NOMO-1 treated with dmso at 0.1 percent for 144 hours (cell line): ENCODE measurements at regions not wholly inside any gene's neighbourhood (a gene's known extent, or its start where the extent isn't known, plus 50 kb on each side); places are given as distances from the start of the nearest gene placed in this dataset.
A peak's percentile ranks its signal among the peaks of the same experiment; 100 is the strongest.
"Not testable (repeated sequence)": the region's sequence is repeated elsewhere in the genome, so short reads cannot be mapped to it uniquely, and the experiment has no call there.

Experiments used
- DNase-seq: peaks from one replicate; lab custom pipeline; 2025; ENCODE audit not compliant: unreplicated experiment; lab: John Stamatoyannopoulos, UW

DNA sequence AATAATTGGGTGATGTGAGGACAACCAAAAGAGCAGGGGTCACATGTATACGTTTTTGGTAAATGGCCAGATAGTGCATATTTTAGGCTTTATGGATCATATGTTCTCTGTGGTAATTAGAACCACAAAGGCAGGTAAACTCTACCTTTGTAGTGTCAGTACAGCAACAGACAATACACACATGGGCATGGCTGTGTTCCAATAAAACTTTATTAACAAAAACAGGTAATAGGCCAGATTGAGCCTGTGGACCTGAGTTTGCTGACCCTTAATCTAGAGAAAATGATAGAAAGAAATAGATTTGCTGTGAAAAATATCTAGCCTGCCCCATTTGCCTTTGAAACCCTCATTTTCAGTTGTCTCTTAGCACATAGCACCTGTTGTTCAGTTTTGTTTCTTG, 177.2 kb upstream of the CXCR4 start:
- no peak for DNase-seq

DNA sequence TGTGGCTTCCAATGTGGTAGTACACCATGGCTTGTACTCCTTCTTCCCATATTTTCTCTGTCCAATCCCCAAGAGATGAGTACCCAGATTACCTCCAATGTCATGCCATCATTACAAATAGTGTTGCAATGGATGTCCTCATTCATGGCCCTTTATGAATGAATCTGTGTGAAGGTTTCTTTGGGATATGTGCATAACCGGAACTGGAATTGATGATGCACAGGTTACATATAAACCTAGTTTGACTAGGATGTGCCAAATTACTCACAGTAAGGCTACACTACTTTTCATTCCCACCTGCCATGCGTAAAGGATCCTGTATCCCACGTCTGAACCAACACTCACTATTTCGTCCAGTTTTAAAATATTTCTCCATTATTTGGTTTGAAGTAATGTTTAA, 173.9 kb upstream of the CXCR4 start:
- no peak for DNase-seq

DNA sequence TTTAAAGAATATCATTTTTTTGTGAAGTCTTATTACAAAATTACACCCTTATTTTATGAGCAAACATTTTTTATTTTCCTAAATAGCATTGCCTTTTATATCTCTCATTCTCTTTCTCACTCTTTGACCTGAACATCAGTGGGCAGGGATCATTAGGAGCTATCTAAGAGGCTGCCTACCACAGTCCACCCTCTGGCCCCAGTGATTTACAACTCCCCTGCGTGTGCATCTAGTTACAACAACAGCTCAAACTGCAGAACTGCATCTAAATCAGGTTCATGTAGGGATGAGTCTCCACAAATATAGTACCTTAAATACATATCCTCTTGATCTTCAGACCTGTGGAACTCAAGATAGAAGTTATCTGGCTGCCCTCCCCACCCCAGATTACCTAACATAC, 172.4 kb upstream of the CXCR4 start:
- DNase-seq: no peak

DNA sequence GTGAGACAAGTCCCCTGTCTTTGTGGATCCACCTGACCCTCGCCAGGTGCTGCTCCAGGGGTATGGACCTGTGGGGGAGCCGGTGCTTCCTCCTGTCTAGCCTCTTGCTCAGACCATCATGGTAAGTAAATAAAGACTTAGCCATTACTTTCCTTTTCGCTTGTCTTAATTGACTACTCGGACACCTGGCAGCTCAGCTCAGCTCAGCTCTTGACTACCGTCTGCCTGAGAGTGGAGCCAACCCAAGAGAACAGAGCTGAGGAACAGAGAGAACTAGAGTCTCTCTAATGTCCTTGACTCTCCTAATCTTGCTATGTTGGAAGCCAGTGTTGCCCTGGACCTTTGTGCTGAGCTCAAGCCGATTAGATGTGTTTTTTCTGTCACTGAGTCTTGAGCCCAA, 170.3 kb upstream of the CXCR4 start:
- no peak for DNase-seq

DNA sequence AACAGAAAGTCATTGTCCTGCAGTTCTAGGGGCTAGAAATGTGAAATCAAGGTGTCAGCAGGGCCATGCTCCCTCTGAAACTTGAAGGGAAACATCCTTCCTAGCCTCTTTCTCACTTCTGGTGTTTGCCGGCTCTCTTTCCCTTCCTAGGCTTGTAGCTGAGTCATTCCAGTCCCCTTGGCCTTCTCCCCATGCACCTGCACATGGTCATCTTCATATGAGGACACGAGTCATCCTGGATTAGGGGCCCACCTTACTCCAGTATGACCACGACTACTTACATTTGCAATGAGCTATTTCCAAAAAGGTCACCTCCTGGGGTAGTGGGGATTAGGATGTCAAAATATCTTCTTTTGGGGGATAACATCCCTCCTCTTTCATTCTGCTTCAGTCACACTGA, 168.5 kb upstream of the CXCR4 start:
- no peak for DNase-seq

DNA sequence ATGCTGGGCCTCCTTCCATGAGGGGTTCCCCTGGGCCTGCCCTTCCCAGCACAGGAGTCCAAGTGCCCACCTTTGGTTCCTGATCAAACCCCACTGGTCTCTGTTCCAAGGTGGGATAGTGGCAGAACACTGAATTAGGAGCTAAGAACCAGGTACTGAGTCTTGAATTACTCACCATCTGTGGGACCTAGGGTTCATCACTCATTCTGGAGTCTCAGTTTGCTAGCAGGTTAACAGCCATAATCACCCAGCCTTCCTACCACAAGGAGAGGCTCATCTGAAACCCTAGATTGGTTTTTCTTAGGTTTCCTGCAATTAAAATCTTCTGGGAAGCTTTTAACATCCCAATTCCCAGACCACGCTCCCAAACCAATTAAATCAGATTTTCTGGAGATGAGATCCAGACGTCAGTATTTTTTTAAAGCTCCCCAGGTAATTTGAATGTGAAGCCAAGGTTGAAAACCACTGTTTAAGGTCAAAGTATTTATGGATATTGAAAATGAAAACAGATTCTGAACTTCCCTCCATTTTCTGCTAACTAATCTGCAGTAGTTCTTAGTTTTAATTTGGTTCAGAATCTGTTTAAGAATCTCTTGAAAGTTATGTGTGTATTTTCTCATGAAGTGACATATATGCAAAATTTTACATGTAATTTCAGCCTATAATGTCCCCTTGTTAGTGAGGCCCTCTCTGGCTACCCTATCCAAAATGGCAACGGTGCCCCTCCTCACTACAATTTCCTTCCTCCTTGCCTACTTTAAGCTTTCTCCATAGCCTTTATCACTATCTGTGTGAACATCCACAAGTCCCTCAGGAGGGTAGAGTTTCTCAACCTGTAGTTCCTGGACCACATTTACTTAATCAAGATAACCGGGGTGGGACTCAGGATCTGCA, 166.5 kb upstream of the CXCR4 start:
- DNase-seq: no peak

DNA sequence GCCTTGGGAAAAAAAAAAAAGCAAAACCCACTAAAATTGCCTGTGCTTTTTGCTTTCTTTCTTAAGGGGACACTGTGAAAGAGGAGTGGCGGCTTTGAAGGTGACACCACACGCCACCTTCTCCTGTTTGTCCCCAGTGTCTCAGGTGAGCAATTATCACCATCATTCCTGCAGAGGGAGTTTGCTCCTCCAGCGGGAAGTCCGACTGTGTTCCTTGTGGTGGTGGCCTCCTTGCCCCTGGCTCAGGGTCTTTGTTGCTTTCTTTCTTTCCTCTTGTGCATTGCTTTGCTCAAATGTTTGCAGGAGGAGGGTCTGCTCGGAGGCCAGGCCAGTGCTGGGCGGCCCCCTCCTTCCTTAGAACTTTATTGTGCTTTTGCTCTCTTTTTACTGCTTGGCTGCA, 164.3 kb upstream of the CXCR4 start:
- no peak for DNase-seq

DNA sequence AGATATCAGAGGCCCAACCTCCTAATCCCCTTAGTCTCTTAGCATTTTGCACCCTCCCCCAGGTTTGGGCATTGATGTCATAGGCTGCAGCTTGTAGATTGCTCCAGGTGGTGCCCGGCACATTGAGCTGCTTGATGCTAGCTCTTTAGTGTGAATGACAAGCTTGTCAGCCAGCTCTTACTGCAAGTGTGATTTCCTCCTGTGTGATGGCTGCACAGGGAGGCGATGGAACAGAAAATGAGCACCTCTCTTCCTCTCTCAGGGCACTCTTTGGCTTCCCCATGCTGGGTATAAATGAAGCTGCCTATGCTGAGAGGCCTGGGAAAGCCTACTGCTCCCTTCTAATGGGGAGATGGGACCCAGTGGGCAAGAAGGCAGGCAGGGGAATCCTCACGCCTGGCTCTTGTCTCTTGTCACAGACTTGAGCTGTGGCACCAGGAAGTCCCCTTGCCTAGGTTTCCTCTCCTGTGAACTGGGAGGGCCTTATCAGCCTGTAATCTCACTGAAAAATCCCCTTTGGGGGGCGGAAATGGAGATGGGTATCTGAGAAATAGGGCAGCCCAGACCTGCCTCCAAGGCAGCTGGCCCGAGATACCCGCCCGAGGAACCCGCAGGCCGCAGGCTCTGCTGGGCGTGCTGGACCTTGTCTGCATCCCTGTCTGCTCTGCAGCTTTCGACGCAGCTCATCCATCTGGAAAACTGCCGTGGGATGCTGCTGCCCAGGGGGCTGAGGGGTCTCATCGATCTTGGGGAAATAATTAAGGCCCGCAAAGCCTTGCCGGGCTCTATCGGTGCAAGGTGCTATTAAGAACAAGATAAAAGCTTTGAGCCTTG, 163.5 kb upstream of the CXCR4 start:
- DNase-seq: no peak

DNA sequence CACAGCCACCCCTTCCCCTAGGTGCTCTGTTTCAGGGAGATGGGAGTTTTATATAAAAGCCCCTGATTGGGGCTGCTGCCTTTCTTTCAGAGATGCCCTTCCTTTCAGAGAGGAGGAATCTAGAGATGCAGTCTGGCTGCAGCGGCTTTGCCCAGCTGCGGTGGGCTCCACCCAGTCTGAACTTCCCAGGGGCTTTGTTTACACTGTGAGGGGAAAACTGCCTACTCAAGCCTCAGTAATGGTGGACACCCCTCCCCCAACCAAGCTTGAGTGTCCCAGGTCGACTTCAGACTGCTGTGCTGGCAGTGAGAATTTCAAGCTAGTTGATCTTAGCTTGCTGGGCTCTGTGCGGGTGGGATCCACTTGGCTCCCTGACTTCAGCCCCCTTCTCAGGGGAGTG, 148.4 kb upstream of the CXCR4 start:
- DNase-seq: not testable (repeated sequence)

DNA sequence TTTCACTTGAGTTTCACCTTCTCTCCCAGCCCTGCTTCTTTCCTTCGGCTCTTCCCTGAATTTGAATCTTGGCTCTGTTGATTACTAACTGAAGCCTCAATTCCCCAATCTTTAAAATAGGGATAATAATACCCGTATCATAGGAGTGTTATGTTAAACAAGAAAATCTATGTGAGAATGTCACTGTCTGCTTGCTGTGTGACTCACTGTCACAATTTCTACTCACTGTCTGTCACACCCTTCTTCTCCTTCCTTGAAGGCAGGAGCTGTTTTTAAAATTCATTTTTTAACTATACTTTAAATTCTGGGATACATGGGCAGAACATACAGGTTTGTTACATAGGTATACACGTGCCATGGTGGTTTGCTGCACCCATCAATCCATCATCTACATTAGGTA, 141.6 kb upstream of the CXCR4 start:
- no peak for DNase-seq

DNA sequence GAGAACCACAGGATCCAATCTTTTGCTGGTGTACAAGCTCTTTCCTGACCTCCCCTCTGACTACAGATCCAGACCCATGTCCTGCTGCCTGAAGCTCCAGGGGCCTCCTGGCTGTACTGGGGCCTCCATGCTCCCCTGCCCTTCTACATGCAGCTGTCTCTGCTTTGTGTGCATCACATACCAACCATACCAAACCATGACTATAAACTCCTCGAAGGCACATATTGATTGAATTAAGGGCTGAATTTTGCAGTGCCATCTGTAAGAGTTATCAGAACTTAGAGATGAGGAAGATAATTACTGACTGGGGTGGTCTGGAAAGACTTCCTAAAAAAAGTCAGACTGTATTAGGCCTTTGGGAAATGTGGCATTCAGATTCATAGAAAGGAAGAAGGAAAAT, 139.9 kb upstream of the CXCR4 start:
- DNase-seq: no peak

DNA sequence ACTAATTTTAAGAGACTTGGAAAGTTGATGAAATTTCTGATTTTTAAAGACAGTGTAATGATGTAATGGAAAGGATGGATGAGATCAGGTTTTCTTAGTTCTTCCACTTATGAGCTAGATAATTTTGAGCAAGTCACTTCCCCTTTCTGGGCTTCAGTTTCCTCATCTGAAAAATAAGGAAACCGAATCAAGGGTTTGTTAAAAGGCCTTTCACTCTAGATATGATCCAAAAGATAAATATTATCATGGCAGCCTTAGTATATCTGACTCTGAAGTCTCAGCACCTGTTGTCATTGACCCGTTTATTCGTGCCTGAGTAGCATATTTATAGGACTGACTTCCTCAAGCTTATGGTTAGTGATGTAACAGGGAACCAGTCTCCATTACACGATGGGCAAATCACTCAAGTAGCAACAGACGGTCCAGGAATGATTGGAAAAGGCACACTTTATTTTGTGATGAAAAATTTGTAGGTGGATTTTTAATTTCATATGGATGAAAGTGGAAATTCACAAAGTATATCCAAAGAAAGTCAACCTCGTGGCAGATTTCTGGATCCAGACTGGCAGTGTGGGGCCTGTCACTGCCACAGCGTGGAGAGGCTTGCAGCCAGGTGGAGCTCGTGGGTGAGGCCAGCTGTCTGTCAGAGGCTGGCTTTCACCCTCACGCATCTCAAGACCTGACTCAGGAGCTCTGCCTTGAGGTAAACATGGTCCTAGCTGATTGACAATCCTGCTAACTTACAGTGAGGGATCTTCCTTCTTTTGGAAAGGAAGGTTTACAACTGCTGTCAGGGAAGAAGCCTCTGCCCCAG, 137.9 kb upstream of the CXCR4 start:
- peak; percentile 69 for DNase-seq

DNA sequence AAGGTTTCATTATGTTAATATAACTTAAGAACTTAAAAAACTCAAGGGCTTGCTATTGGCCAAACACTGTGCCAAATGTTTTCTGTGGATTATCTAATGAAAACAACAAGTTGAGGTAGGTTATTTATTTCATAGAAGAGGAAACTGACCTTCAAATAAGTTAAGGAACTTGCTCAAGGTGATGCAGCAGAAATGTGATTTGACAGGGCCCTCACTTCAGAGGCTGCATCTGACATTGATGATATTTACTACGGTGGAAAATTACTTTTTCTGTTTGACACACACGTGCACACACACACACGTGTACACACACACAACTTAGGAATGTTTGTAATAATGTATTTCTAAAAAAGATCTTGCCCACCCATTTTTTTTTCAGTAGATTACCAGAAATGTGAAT, 137.2 kb upstream of the CXCR4 start:
- no peak for DNase-seq

DNA sequence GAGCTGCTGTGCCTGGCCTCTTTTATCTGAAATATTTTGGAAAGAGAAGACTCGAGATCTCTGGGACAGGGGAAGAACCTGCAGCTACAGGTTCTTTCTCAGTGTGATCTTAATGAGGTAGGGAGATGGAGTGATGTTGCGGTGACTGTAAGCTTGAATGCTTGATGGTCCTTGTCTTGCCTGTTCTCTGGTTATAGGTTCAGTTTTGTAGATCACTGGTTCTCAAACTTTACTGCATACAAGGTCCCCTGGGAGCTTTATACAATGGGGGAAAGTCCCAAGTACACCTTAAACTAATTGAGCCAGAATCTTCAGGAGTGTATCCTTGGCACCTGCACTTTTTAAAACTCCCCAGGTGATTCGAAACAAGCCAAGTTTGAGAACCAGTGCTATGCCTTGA, 136.7 kb upstream of the CXCR4 start:
- no peak for DNase-seq

DNA sequence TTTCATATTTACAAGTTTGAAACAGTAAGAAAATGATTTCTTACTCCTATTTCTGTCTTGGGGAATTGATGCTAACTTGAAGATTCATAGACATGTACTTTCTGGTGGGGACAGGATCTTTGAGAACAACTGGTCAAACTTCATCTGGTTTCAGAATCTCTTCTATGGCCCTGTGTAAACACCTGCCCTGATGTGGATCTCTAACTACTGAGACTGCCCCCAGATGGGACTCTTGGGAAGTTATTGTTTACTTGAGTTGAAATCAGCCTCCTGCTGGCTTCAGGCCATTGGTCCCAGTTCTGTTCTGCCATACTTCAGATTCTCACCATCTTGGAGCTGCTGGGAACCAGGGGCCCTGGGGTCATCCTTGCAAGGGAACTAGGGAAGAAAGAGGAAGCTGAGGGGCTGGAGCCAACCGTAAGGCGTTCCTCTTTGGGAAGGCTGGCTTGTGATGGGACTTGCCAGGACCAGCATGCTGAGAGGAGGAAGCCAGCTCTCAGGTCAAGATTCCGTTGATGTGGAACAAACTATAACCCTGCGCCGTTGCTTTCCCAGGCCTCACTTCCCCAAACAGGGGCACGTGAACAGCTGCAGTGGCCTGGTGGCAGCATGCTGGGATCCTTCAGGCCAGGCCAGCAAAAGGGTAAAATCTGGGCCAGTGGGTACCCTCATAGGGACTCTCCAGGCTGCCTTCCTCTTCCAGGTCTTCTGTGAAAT, 135.5 kb upstream of the CXCR4 start:
- peak; percentile 47 for DNase-seq

DNA sequence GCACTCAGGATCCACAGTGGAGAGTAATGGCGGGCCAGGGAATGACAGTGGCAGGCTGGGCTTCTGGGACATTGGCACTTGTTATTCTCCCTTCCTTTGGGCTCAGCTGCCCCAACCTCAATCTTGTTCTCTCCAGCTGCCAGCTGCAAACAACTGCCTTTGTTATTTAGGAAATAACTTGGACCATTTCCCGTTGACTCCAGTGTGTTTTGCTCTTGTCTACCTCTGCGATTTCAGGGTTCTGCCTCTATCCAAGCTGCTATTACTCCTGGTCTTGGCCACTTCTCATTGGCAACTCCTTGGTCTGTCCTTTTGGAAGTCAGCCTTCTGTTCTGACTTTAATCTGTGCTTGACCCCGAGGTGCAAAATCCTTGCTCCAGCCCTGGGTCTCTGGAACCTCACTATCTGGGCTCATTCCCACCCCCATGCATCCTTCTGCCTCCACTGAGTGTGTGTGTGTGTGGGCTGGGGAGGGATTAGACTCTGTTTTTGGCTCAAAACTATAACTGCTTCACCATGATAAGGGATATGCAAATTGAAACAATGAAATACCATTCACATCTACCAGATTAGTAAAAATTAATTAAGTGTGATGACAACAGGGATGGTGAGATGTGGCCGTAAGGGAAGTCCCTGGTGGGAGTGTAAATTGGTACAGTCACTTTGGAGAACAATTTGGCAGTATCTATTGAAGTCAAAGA, 134.1 kb upstream of the CXCR4 start:
- no peak for DNase-seq

DNA sequence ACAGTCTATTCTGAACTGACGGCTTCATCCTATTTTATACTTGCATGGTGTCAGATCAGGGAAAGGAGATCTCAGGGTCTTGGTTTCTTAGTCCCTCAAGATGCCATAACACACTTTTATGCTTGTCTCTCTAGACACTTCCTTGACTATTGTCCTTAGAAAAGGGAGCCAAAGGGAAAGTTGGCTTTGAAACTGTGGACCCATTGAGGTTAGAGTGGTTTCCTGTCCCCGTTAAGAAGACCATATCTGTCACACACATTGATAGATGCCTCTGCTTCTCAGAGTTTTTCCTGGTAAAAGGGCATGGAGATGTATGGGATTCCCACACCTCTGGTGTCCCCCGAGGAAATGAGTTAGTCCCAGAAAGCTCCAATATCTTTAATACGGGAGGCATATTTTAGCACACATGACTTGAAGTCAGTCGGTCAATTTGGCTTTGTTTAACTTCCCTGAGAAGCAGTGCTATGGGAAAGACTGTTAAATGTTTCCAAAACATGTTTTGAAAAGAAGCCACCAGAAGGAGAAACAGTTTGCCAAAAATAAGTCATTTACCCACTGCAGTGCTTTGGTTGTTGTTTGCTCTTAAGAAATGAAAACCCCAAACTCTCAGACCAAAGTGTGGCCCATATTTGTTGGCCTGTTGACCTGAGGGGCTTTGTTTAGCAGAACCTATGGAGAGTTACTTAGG, 133.4 kb upstream of the CXCR4 start:
- no peak for DNase-seq

DNA sequence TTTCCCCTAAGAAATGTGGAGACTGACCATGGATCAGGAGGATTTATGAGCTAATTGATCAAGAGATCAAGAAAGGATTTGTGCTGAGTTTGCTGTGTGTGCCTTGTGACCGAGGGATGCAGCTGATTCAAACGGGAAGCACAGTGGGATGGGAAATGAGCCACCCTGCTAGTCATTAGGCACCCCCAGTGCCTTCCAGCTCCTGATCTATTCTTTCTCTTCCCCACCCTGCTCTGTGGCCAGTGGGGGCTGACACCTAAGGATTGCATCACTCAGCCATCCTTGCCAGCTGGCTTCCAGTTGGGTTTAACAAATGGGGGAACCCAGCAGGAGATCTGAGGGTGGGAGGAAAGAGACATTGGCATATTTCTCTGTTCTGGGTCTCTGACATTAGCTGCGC, 132.2 kb upstream of the CXCR4 start:
- no peak for DNase-seq

DNA sequence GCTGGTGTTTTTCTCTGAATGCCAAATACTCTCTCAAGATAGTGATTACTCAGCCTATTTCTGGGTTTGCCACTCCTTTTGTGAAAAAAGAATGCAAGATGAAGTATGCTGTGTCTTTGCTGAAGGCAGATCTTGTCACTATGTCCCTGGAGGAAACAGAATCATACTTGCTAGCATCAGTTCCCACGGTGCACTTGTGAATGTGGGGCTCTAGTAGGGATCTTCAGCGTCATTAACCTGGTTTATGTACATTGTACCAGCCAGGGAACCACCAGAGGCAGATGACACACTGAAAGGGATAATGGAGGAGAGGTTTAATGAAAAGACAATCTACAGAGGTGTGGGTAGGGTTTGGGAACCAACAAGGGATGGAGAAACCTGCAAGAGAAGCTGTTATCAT, 131.0 kb upstream of the CXCR4 start:
- no peak for DNase-seq

DNA sequence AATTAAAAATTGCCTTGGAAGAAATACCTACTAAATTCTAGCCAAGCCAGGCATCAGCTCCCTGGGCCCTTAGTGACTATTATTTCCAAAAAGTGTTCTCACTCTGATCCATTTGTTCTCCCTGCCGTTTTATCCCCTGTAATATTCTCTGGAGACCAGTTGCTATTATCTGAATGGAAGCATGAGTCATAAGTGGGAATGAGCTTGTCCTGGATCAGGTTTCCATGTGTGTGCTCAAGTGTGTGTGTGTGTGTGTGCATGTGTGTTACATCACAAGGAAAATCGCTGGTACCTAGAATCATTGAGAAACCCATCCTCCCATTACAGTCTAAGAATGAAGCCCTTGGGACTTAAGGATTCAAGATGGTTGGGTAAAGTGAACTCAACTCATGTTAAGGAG, 130.3 kb upstream of the CXCR4 start:
- DNase-seq: no peak
